Renal cortex interstitium (tissue), 11 donors: ENCODE measurements at regions not wholly inside any gene's neighbourhood (a gene's known extent, or its start where the extent isn't known, plus 50 kb on each side); places are given as distances from the start of the nearest gene placed in this dataset.
"Not testable (repeated sequence)": the region's sequence is repeated elsewhere in the genome, so short reads cannot be mapped to it uniquely, and the experiment has no call there.

ENCODE experiments used
- DNase-seq, 11 donors: peaks; one replicate each; pipeline ENCODE4 v3.0.0-alpha.2; 2013; ENCODE audit warnings: low read depth in 9 of 11, low spot score in 4 of 11; ENCODE audit errors: extremely low read depth in 1 of 11

DNA sequence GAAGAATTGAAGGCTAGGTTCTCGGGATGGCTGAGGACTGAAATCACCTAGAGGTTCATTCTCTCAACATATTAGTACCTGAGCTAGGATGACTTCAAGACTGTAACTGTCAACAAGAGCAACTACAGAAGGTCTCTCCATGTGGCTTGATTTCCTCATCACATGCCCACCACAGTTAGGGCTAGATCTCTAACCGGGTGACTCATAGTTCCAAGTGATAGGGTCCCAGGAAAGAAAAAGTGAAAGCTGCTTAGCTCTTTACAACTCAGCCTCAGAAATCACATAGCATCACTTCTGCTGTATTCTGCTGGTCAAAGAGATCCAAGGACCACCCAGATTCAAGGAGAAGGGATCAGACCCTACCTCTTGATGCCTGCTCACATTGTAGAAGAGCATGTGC, 165.4 kb upstream of the AGTR1 start:
- no peak for DNase-seq

DNA sequence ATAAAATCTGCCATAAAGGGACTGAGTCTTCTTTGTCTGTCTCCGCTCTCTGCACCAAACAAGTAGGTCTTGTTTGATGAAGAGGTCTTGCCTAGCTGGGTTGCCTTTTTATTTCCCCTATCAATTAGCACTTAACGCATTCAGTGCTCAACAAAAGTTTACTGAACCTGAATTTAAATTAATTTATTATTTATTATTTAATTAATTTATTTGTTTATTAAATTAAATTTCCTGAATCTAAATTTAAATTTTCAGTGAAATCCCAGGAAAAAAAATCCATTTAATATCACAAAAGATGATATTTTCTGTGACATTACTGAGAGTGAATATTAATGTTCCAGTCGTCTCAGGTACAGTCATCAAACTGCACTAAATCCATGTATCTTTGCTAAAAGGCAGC, 164.9 kb upstream of the AGTR1 start:
- DNase-seq: no peak

- no peak for DNase-seq
Measured at GRCh38 chr3:148534089-148534988, 163.4 kb upstream of the AGTR1 start.

- DNase-seq: no peak
Measured at GRCh38 chr3:148535001-148535400, 162.7 kb upstream of the AGTR1 start.

DNA sequence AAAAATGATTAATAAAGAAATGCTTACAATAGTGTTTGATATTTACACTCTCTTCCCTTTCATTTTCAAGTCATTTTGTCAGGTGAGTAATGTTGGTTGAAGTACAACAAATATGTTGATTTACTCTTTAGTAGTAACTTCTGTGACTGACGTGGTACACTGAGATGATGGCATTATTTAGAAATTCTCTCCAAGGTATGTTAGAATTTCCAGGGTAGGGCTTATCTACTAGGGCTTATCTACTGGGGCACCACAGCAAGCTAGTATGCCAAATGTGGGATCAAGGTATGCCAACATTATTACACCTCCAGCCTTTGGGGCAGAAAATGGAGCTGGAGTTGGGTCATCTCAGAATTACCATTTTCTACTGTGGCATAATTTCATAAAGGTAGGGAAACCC, 157.4 kb upstream of the AGTR1 start:
- DNase-seq: no peak

DNA sequence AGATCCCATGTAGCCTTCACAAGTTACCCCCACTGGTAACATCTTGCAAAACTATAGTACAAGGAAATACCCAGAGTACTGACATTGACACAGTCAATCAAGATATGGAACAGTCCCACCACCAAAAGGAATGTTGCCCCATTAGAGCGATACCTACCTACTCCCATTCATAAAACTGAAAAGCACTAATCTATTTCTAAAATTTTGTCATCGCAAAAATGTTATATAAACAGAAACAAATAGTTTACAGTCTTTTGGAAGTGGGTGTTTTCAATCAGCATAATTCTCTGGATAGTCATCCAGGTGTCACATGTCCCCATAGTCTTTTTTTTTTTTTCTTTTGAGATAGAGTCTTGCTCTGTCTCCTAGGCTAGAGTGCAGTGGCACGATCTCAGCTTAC, 156.9 kb upstream of the AGTR1 start:
- no peak for DNase-seq

DNA sequence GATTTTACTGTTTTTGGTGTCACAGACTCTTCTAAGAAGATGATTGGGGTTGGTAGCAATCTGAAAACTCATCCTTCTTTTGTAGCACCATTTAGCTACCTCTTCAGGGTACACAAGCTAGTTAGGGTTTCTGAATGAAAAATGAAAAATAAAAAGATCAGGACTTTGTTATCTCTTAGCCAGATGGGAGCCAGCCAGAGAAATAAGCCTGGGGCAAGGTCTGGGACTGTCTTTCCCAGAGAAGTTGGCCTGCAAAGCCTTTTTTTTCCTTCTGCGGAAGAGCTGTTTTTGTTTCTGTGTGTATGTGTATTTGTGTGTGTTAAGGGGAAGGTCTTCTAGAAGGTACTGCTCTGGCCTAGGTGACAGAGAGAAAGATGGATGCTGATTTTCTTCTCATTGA, 150.7 kb upstream of the AGTR1 start:
- no peak for DNase-seq

DNA sequence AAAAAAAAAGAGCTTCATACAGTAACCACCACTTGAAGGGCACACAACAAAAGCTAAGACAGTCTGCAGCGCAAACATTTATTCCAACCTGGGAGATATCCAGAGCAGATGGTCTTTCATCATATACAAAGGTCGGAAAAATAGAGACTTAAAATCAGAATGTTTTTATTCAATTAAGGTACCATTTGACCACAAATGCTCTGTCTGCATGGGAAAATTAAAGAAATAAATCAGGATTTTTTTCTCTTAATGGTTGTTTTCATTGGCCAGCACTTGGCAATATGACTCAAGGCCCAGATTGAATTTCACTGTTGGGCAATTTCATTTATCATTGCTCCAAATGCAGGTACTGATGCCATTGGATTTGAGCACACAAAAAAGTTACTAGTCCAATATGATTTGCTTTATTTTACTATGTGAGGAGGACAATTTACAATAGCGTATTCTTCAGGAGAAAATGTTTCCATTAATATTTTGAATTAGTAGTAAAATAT, 145.9 kb upstream of the AGTR1 start:
- DNase-seq: no peak

GRCh38 chr3:148554367-148554766, 143.3 kb upstream of the AGTR1 start:
- no peak for DNase-seq

DNA sequence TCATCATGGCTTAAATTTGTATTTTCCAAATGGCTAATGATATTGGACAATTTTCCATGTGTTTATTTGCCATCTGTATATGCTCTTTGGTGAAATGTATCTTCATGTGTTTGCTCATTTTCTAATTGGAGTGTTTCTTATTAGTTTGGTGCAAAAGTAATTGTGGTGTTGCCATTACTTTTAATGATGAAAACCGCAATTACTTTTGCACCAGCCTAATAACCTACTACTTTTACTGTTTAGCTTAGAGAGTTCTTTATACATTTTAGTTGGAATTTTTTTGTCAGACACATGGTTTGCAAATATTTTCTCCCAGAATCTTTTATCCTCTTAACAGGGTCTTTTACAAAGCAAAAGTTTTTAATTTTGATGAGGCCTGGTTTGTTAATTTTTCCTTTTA, 141.0 kb upstream of the AGTR1 start:
- DNase-seq: no peak

DNA sequence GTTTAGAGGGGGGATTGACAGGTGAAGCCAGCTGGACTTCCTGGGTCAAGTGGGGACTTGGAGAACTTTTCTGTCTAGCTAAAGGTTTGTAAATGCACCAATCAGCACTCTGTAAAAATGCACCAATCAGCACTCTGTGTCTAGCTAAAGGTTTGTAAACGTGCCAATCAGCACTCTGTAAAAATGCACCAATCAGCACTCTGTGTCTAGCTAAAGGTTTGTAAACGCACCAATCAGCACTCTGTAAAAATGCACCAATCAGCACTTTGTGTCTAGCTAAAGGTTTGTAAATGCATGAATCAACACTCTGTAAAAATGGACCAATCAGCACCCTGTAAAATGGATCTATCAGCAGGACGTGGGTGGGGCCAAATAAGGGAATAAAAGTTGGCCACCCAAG, 120.1 kb upstream of the AGTR1 start:
- DNase-seq: not testable (repeated sequence)

- no peak for DNase-seq
Measured at GRCh38 chr3:148582126-148582525, 115.6 kb upstream of the AGTR1 start.

DNA sequence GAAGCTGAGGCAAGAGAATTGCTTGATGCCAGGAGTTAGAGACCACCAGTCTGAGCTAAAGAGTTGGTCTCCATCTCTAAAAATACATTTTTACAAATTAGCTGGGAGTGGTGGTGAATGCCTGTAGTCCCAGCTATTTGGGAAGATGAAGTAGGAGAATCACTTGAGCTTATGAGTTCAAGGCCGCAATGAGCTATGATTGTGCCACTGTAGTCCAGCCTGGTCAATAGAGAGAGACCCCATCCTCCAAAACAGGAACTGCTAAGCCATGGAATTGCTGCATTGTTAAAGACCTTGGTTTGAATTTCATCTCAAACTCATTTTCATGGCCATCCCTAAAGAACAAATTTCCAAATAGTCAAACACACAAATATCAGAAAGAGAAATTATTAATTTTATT, 113.9 kb upstream of the AGTR1 start:
- DNase-seq: no peak

DNA sequence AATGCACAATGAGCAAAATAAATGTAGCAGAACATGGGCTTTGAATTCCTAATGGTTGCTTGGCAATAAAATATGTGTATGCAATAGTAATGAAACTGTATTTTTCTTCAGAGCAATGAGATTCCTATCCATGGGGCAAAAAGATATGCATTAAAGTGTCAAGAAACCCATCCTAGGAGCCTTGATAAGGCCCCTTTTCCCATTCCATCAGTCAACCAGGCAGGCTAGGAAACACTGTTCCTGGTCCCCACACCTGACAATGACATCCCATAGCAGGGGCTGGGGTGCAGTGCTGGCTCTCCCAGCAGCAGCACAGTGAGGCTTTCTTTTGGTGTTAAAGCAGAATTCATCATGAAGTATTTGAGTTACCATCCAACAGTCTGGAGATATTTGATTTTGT, 113.3 kb upstream of the AGTR1 start:
- DNase-seq: no peak

GRCh38 chr3:148585671-148586379, 111.9 kb upstream of the AGTR1 start:
- no peak for DNase-seq

DNA sequence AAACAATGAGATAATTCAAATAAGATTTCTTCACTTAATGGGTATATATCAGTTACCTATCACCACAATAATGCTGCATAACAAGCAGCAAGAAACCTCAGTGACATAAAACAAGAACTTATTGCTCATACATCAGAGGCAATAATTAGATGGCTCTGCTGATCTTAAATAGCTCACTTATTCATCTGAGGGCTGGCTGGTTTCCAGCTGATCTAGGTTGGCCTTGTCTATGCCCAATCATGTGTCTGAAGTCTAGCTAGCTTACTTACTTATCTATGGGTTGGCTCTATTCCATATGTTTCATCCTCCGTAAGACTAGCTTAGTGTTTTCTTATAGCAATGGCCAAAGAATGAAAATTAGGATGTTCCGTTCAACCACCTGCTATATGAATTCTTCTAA, 109.4 kb upstream of the AGTR1 start:
- no peak for DNase-seq

- no peak for DNase-seq
Measured at GRCh38 chr3:148591525-148591924, 106.2 kb upstream of the AGTR1 start.

DNA sequence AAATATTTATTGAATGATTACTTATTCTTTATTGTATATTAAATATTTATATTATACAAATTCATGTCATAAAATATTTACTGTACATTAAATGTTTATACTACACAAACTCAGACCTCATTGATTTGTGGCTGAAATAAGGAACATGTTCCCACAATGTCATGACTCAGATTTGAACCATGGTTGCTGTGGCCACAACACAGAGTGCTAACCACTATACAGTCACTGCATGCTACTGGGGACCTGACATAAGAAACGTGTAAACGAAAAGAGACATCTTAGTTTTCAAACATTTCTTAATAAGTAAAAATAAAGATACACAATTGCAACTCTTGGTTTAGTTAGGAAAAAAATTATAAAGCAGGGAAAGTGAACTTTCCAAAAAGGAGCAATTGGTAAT, 99.1 kb upstream of the AGTR1 start:
- no peak for DNase-seq

DNA sequence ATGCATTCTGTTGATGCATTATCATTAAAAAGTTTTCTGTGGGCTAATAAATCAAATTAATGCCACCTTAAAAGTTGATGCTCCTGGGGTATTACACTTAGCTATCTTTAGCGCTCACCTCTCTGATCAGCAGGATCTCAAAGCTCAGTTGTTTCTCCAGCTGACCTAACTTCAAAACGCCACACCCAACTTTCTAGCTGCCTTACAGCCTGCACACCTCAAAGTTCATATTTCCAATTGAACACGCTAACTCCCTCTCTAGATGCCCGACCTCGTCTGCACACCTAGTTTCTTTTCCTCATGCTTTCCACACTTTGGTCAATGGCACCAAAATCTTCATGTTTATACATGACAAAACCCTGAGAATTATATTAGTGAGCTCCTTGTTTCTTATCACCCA, 98.2 kb upstream of the AGTR1 start:
- no peak for DNase-seq

DNA sequence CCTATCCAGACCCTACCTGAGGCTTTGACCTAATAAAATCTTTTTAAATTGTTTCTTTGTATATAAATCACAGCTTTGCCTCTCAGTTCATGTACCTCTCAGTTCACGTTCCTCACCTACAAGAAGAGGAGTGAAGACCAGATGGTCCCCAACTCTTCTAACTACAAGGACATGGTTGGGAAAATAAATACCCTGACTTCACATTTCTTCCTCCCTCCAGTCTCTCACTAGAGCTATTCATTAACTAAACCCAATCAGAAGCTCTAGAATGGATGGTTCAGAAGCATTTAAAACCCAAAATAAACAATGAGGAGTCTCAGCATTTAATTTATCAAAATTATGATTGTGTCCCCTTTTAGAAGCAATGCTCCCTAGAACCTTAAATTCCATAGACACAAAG, 97.3 kb upstream of the AGTR1 start:
- no peak for DNase-seq
